GM12878 (cell line): ENCODE measurements at regions not wholly inside any gene's neighbourhood (a gene's known extent, or its start where the extent isn't known, plus 50 kb on each side); places are given as distances from the start of the nearest gene placed in this dataset.

ENCODE experiments used
- ATAC-seq: fragments of 200-7000 bp; cut with Tn5 transposase; 3 replicates; pipeline ENCODE4 v1.9.1; 2020; ENCODE audit warnings: mild to moderate bottlenecking, moderate library complexity
- BruUV-seq: library from RNA; stranded (reverse); fragments of 400-500 nt; replicated peaks from 2 replicates; lab custom pipeline; 2021; lab: Mats Ljungman, UMichigan
- CTCF ChIA-PET: fragments of 300-600 bp; sonication (Branson Sonifier 250); formaldehyde crosslinking; extraction: SDS; loops from one replicate; lab custom pipeline; 2021; ENCODE audit warnings: inconsistent platforms; lab: Yijun Ruan, JAX
- POLR2A ChIA-PET: fragments of 350-600 bp; formaldehyde crosslinking; extraction: SDS; loops from one replicate; lab custom pipeline; 2021; ENCODE audit warnings: inconsistent platforms; lab: Charles Lee
- RAD21 ChIA-PET: fragments of 300-600 bp; sonication (Branson Sonifier 250); formaldehyde crosslinking; loops from one replicate; lab custom pipeline; 2023; ENCODE audit warnings: antibody characterized with exemption; ENCODE audit not compliant: unreplicated experiment; lab: Charles Lee
- SMC1A ChIA-PET: fragments of 300-600 bp; sonication (Branson Sonifier 250); formaldehyde crosslinking; loops from one replicate; lab custom pipeline; 2023; ENCODE audit not compliant: unreplicated experiment, uncharacterized antibody; lab: Charles Lee
- DNase-seq: peaks from one replicate; pipeline ENCODE4 v3.0.0-alpha.2; 2011; ENCODE audit warnings: low read depth, low spot score
- FAIRE-seq: peaks from 3 replicates; lab custom pipeline; 2011; peaks lifted over from hg19 to GRCh38; lab: Jason Lieb, UNC
- H2AFZ ChIP-seq: 2 replicates; pipeline ENCODE4 v1.6.0; 2011; ENCODE audit warnings: low read depth, low read length, control low read depth; ENCODE audit not compliant: control insufficient read depth
- H3K27ac ChIP-seq: 2 replicates; pipeline ENCODE4 v1.5.1; 2011; ENCODE audit warnings: control low read depth; ENCODE audit not compliant: control insufficient read depth, insufficient read depth
- H3K27me3 ChIP-seq, 2 experiments: replicated peaks in 1 of 2; 2 replicates each; pipeline versions ENCODE4 v1.6.0 to v1.6.1; 2011; ENCODE audit warnings: low read length in 1 of 2; ENCODE audit not compliant: control insufficient read depth in 2 of 2, insufficient read depth in 2 of 2
- H3K36me3 ChIP-seq, 2 experiments: 2 replicates each; pipeline ENCODE4 v1.5.1; 2011; ENCODE audit warnings: low read length in 1 of 2; ENCODE audit not compliant: control insufficient read depth in 2 of 2, insufficient read depth in 2 of 2
- H3K4me1 ChIP-seq: 2 replicates; pipeline ENCODE4 v1.6.1; 2011; ENCODE audit warnings: mild to moderate bottlenecking, low read length, moderate library complexity, mixed read lengths; ENCODE audit not compliant: control insufficient read depth, insufficient read depth
- H3K4me2 ChIP-seq: 2 replicates; pipeline ENCODE4 v1.6.0; 2011; ENCODE audit warnings: control low read depth; ENCODE audit not compliant: control insufficient read depth, insufficient read depth
- H3K4me3 ChIP-seq: fragments of 200-600 bp; sonication (generic); 2 replicates; pipeline ENCODE4 v1.5.1; 2016
- H3K79me2 ChIP-seq: 2 replicates; pipeline ENCODE4 v1.6.0; 2011; ENCODE audit warnings: low read length; ENCODE audit not compliant: control insufficient read depth, insufficient read depth
- H3K9ac ChIP-seq: 2 replicates; pipeline ENCODE4 v1.8.0; 2011; ENCODE audit warnings: low read length, control low read depth, mixed read lengths; ENCODE audit not compliant: control insufficient read depth, insufficient read depth
- H3K9me3 ChIP-seq: replicated peaks from 3 replicates; pipeline ENCODE4 v1.5.1; 2011; ENCODE audit warnings: mild to moderate bottlenecking, low read length; ENCODE audit not compliant: control insufficient read depth, insufficient read depth
- H4K20me1 ChIP-seq: 2 replicates; pipeline ENCODE4 v1.6.0; 2011; ENCODE audit not compliant: control insufficient read depth, insufficient read depth
- BACH1 ChIP-seq: fragments of 450-650 bp; IDR thresholded peaks from 2 replicates; pipeline ENCODE4 v1.6.1; 2017; ENCODE audit warnings: mild to moderate bottlenecking, borderline replicate concordance
- CHD1 ChIP-seq: IDR thresholded peaks from 2 replicates; pipeline ENCODE4 v1.6.1; 2012; ENCODE audit warnings: low read depth, low read length, improper control_type of control experiment
- EED ChIP-seq: sonication (generic); IDR thresholded peaks from 2 replicates; pipeline ENCODE4 v1.6.1; 2016; ENCODE audit warnings: antibody characterized with exemption, low read depth
- MYB ChIP-seq: fragments of 150-350 bp; IDR thresholded peaks from 2 replicates; pipeline ENCODE4 v1.6.1; 2014; ENCODE audit warnings: mild to moderate bottlenecking, low read depth, low read length, borderline replicate concordance
- NFIC ChIP-seq: IDR thresholded peaks from 2 replicates; pipeline ENCODE4 v1.6.1; 2012; ENCODE audit warnings: low read depth, mild to moderate bottlenecking, inconsistent platforms, low read length, moderate library complexity
- NFYB ChIP-seq: IDR thresholded peaks from 2 replicates; pipeline ENCODE4 v1.6.1; 2011; ENCODE audit warnings: low read depth, mild to moderate bottlenecking, low read length, improper control_type of control experiment, moderate library complexity; ENCODE audit not compliant: insufficient read depth
- NR2C1 ChIP-seq: fragments of 450-650 bp; IDR thresholded peaks from 2 replicates; pipeline ENCODE4 v1.6.1; 2017; ENCODE audit warnings: antibody characterized with exemption, mild to moderate bottlenecking, moderate library complexity
- PAX8 ChIP-seq: fragments of 450-650 bp; IDR thresholded peaks from 2 replicates; pipeline ENCODE4 v1.6.1; 2017; ENCODE audit warnings: mild to moderate bottlenecking, moderate library complexity
- RBBP5 ChIP-seq: fragments of 200-600 bp; sonication (generic); conservative IDR thresholded peaks from 2 replicates; pipeline ENCODE4 v1.6.1; 2016
- RELA ChIP-seq: fragments of 450-650 bp; IDR thresholded peaks from 2 replicates; pipeline ENCODE4 v1.8.0; 2014; ENCODE audit warnings: borderline replicate concordance; ENCODE audit not compliant: partially characterized antibody
- SP1 ChIP-seq: IDR thresholded peaks from one replicate; pipeline ENCODE4 v1.6.1; 2011; ENCODE audit warnings: low read depth, low read length
- STAT1 ChIP-seq: fragments of 450-650 bp; conservative IDR thresholded peaks from 2 replicates; pipeline ENCODE4 v1.6.1; 2014; ENCODE audit warnings: antibody characterized with exemption, mild to moderate bottlenecking
- ZSCAN29 ChIP-seq: fragments of 450-650 bp; IDR thresholded peaks from 2 replicates; pipeline ENCODE4 v1.6.1; 2017; ENCODE audit warnings: mild to moderate bottlenecking, moderate library complexity
- WGBS: methylation state at CpG from one replicate; pipeline ENCODE4 v1.1.6; 2016; ENCODE audit warnings: low lambda C conversion rate; ENCODE audit not compliant: insufficient replicate concordance, insufficient coverage; ENCODE audit errors: missing lambda C conversion rate; 5-methylcytosine and 5-hydroxymethylcytosine counted together
- in situ Hi-C: fragments of 300-500 bp; cut with MboI; formaldehyde crosslinking; loops from 9 replicates; pipeline ENCODE4 v1.14.3; 2018; ENCODE audit warnings: mixed read lengths
- intact Hi-C: fragments of 100-400 bp; cut with micrococcal nuclease; formaldehyde crosslinking; loops from one replicate; pipeline ENCODE4 v1.14.2; 2022; ENCODE audit not compliant: unreplicated experiment
- TF ChIP-seq, protein P1 (sequence below): IDR thresholded peaks from 2 replicates; pipeline ENCODE4 v1.6.1; 2011; ENCODE audit warnings: mild to moderate bottlenecking, low read depth, low read length, moderate library complexity; ENCODE audit not compliant: insufficient replicate concordance
- TF ChIP-seq, protein P2 (sequence below): IDR thresholded peaks from 2 replicates; pipeline ENCODE4 v1.6.1; 2012; ENCODE audit warnings: low read depth, low read length, improper control_type of control experiment
- TF ChIP-seq, protein P3 (sequence below): IDR thresholded peaks from 2 replicates; pipeline ENCODE4 v1.6.1; 2012; ENCODE audit warnings: low read depth, low read length, improper control_type of control experiment

DNA sequence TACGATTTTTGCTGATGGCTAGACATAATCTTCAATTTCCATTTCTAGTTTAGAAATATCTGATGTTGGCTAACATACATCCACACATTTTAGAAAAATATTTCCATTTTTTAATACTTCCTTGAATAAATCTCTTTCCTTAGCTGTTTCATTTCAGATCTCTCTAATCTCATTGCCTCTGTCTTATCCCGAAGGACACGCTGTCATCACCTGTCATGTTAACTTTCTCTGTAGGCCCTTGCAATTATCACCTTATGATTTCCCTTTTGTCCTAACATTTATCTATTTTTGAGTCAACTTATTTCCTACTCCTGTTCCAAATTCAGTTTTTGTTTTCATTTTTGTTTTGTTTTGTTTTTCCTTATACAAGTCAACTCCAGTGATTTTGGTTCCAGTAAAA is 173.1 kb upstream of the POM121L12 start:
- no peak overlapping the region for H3K9ac ChIP-seq
- POLR2A ChIA-PET, result no interaction called here
- H2AFZ ChIP-seq, result no peak overlapping the region
- H3K4me1 ChIP-seq, result no peaks in the 10 kb centered on the region
- ATAC-seq, result no peak
- no peak for TF ChIP-seq RELA
- no peak for TF ChIP-seq ZSCAN29
- no peak for TF ChIP-seq BACH1
- no peak for TF ChIP-seq CHD1
- TF ChIP-seq, protein P1, sequence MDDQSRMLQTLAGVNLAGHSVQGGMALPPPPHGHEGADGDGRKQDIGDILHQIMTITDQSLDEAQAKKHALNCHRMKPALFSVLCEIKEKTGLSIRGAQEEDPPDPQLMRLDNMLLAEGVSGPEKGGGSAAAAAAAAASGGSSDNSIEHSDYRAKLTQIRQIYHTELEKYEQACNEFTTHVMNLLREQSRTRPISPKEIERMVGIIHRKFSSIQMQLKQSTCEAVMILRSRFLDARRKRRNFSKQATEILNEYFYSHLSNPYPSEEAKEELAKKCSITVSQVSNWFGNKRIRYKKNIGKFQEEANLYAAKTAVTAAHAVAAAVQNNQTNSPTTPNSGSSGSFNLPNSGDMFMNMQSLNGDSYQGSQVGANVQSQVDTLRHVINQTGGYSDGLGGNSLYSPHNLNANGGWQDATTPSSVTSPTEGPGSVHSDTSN, result no peak
- no peak for TF ChIP-seq NFYB
- TF ChIP-seq NFIC, result no peak
- no peaks in the 10 kb centered on the region for H3K27me3 ChIP-seq
- no peak for FAIRE-seq
- BruUV-seq, result no TSS peak
- H3K9me3 ChIP-seq, result no peaks in the 10 kb centered on the region; the same call in 2 of the 3 replicates
- SMC1A ChIA-PET, result interaction anchor here (0.6 kb wide), 2 partner anchors 1428 to 1657 kb away, joined by 3 to 4 read pairs; no protein-coding TSS in a partner anchor
- intact Hi-C loops (no loop called here), in situ Hi-C loops (no loop called here)
- DNase-seq, result no peak
- WGBS, result 47% methylated on average over 3 of the region's 3 CpGs
- H3K27ac ChIP-seq, result no peak overlapping the region
- no peak overlapping the region for H3K4me2 ChIP-seq
- RAD21 ChIA-PET, result no interaction called here
- H3K4me3 ChIP-seq, result no peak overlapping the region
- CTCF ChIA-PET, result no interaction called here
- H3K79me2 ChIP-seq, result no peaks in the 10 kb centered on the region
- no peaks in the 10 kb centered on the region for H4K20me1 ChIP-seq
- no peaks in the 10 kb centered on the region for H3K36me3 ChIP-seq

DNA sequence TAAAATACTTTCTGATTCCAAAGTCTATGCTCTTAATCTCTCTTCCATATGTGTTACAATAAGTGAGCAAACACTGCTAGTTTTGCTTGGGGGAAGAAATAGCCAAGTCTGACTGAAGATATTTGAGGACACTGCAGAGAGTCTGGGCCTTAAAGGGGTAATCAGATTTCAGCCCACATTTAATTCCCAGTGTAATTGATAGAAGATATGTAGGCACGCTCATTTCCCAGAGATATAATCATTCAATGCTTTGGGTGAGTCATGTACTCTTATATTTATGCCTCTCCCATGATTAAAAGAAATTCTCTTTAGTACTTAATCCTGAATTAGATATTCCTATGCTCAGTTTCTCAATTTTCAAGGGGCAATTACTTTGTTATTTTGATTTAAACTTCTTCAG is 178.1 kb upstream of the POM121L12 start:
- in situ Hi-C loops, result no loop called here
- POLR2A ChIA-PET, result no interaction called here
- intact Hi-C loops, result no loop called here
- no peak for TF ChIP-seq NR2C1
- TF ChIP-seq, protein P2, sequence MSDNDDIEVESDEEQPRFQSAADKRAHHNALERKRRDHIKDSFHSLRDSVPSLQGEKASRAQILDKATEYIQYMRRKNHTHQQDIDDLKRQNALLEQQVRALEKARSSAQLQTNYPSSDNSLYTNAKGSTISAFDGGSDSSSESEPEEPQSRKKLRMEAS, result no peak
- no peak for TF ChIP-seq EED
- TF ChIP-seq, protein P3, sequence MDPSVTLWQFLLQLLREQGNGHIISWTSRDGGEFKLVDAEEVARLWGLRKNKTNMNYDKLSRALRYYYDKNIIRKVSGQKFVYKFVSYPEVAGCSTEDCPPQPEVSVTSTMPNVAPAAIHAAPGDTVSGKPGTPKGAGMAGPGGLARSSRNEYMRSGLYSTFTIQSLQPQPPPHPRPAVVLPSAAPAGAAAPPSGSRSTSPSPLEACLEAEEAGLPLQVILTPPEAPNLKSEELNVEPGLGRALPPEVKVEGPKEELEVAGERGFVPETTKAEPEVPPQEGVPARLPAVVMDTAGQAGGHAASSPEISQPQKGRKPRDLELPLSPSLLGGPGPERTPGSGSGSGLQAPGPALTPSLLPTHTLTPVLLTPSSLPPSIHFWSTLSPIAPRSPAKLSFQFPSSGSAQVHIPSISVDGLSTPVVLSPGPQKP, result no peak
- TF ChIP-seq MYB, result no peak
- no peak for TF ChIP-seq PAX8
- no peak for TF ChIP-seq RBBP5
- no peak for TF ChIP-seq STAT1
- TF ChIP-seq, protein P1, result no peak
- TF ChIP-seq SP1, result no peak

More for the DNA sequence above, 178.1 kb upstream of the POM121L12 start:
- H3K36me3 ChIP-seq, result no peaks in the 10 kb centered on the region
- H3K79me2 ChIP-seq, result no peaks in the 10 kb centered on the region
- no peak overlapping the region for H2AFZ ChIP-seq
- no peak overlapping the region for H3K4me2 ChIP-seq
- H3K9me3 ChIP-seq, result no peaks in the 10 kb centered on the region
- H3K4me3 ChIP-seq, result no peak overlapping the region
- WGBS, result 0% methylated on average over 1 of the region's 1 CpG
- ChIA-PET RAD21 (no interaction called here), SMC1A (no interaction called here), CTCF (no interaction called here)
- no peaks in the 10 kb centered on the region for H3K4me1 ChIP-seq
- BruUV-seq, result no TSS peak
- ATAC-seq, result no peak
- no peak for FAIRE-seq
- DNase-seq, result no peak
- no peak overlapping the region for H3K9ac ChIP-seq
- H3K27me3 ChIP-seq, result no peaks in the 10 kb centered on the region
- no peak overlapping the region for H3K27ac ChIP-seq
- no peaks in the 10 kb centered on the region for H4K20me1 ChIP-seq
